CMK (cell line): ENCODE measurements at regions not wholly inside any gene's neighbourhood (a gene's known extent, or its start where the extent isn't known, plus 50 kb on each side); places are given as distances from the start of the nearest gene placed in this dataset.
"Not testable (repeated sequence)": the region's sequence is repeated elsewhere in the genome, so short reads cannot be mapped to it uniquely, and the experiment has no call there.

Experiments
- DNase-seq: peaks from one replicate; pipeline ENCODE4 v3.0.0-alpha.2; 2010; ENCODE audit warnings: low read depth

- DNase-seq: no peak
These were observed 216.7 kb downstream of the C16orf95 start for GRCh38 chr16:87100306-87101058.

GRCh38 chr16:87101903-87102302 lies 215.3 kb downstream of the C16orf95 start:
- no peak for DNase-seq

GRCh38 chr16:87107201-87107600 lies 210.0 kb downstream of the C16orf95 start:
- DNase-seq: no peak

- DNase-seq: no peak
These were observed 208.9 kb downstream of the C16orf95 start for GRCh38 chr16:87108278-87108677.

GRCh38 chr16:87108941-87109340 lies 208.3 kb downstream of the C16orf95 start:
- DNase-seq: no peak

GRCh38 chr16:87114832-87115231 lies 202.4 kb downstream of the C16orf95 start:
- DNase-seq: no peak

GRCh38 chr16:87115646-87116045 lies 201.5 kb downstream of the C16orf95 start:
- DNase-seq: no peak

- DNase-seq: no peak
These were observed 199.3 kb downstream of the C16orf95 start for GRCh38 chr16:87117936-87118335.

GRCh38 chr16:87119168-87119567 lies 198.0 kb downstream of the C16orf95 start:
- no peak for DNase-seq

- no peak for DNase-seq
These were observed 197.4 kb downstream of the C16orf95 start for GRCh38 chr16:87119748-87120147.

GRCh38 chr16:87121816-87122215 lies 195.4 kb downstream of the C16orf95 start:
- no peak for DNase-seq

GRCh38 chr16:87123356-87124001 lies 193.7 kb downstream of the C16orf95 start:
- DNase-seq: no peak

GRCh38 chr16:87124405-87124804 lies 192.8 kb downstream of the C16orf95 start:
- DNase-seq: not testable (repeated sequence)

- DNase-seq: no peak
These were observed 191.7 kb downstream of the C16orf95 start for GRCh38 chr16:87125206-87126155.

- DNase-seq: no peak
These were observed 190.7 kb downstream of the C16orf95 start for GRCh38 chr16:87126403-87127025.

- DNase-seq: no peak
These were observed 190.0 kb downstream of the C16orf95 start for GRCh38 chr16:87127061-87127765.

- no peak for DNase-seq
These were observed 189.4 kb downstream of the C16orf95 start for GRCh38 chr16:87127766-87128147.

GRCh38 chr16:87129771-87130170 lies 187.4 kb downstream of the C16orf95 start:
- DNase-seq: no peak

GRCh38 chr16:87131061-87131995 lies 185.9 kb downstream of the C16orf95 start:
- no peak for DNase-seq

GRCh38 chr16:87131996-87132345 lies 185.2 kb downstream of the C16orf95 start:
- no peak for DNase-seq
